ENCODE measurements at regions not wholly inside any gene's neighbourhood (a gene's known extent, or its start where the extent isn't known, plus 50 kb on each side); places are given as distances from the start of the nearest gene placed in this dataset.

DNA sequence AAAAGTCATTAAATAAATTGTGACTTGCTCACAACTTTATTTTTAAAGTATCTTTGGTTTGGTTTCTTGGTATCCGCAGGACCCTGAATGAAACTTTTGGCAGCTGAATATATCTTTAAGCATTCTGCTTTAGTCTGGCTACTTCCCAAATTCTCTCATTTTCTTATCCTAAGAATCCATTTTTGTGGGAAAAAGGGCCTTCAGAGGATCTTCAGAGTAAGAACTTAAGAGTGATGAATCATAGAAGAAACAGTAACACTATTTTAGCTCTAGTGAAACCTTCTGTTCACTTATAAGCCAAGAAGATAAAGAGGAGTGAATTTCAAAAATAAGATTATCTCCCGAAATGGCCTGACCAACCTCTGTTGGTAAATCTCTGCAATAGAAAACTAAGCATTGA, 540.6 kb upstream of the MAGEB18 start:
- Histone ChIP-seq H3K9me3 (ENCODE audit: low read depth) (no peaks in the 10 kb centered on the region), H3K27ac (no peak overlapping the region), H3K9ac (no peak overlapping the region), H3K79me2 (ENCODE audit: insufficient read depth) (no peaks in the 10 kb centered on the region), H3K4me1 (ENCODE audit: insufficient read depth) (no peaks in the 10 kb centered on the region), H3K4me3 (no peak overlapping the region), H4K20me1 (ENCODE audit: insufficient read depth) (no peaks in the 10 kb centered on the region), H3K27me3 (replicated peaks; ENCODE audit: insufficient read depth) (no peaks in the 10 kb centered on the region), H3K36me3 (ENCODE audit: low read depth) (no peaks in the 10 kb centered on the region), H3K9me2 (ENCODE audit: insufficient read depth) (no peaks in the 10 kb centered on the region), H3K4me2 (ENCODE audit: unreplicated experiment) (no peak overlapping the region), H3F3A (ENCODE audit: insufficient read depth) (no peaks in the 10 kb centered on the region), H2AFZ (no peak overlapping the region)
- TF ChIP-seq EZH2 (IDR thresholded peaks at IDR 0.05; ENCODE audit: insufficient read depth, poor library complexity, severe bottlenecking) (no peak), EZH2phosphoT487 (IDR thresholded peaks at IDR 0.05; ENCODE audit: insufficient read depth, low read depth) (no peak)
- in situ Hi-C loops (cut with MboI), result no loop called here
- 23 to 26% methylated on average over 2 of the region's 2 CpGs for WGBS, 2 experiments (ENCODE audit: low coverage in 1 of 2, low lambda C conversion rate in 2 of 2, missing lambda C conversion rate in 2 of 2)
- DNase-seq, result no peak

DNA sequence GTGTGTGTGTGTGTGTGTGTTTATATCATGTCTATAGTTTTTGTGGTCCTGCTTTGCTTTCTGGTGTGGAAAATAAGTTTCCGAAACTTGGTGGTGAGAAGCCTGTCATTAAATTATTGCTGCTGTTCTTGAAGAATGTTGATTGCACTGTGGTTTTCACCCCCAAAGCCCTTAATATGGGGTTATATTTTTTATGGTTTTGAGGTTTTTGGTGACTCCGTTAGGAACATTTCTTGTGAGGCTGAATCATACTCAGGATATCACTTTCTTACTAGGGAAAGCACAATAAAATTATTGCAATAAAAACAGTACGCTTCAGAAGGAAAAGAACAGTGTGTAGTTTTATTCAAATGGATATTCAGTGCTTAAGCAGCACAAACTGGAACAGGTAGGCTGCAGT, 539.1 kb upstream of the MAGEB18 start:
- Histone ChIP-seq H3F3A (ENCODE audit: insufficient read depth) (no peaks in the 10 kb centered on the region), H3K9ac (no peak overlapping the region), H3K4me2 (ENCODE audit: unreplicated experiment) (no peak overlapping the region), H3K9me2 (ENCODE audit: insufficient read depth) (no peaks in the 10 kb centered on the region), H3K27ac (no peak overlapping the region), H3K9me3 (ENCODE audit: low read depth) (no peaks in the 10 kb centered on the region), H2AFZ (no peak overlapping the region), H3K4me1 (ENCODE audit: insufficient read depth) (no peaks in the 10 kb centered on the region), H3K79me2 (ENCODE audit: insufficient read depth) (no peaks in the 10 kb centered on the region), H3K36me3 (ENCODE audit: low read depth) (no peaks in the 10 kb centered on the region), H3K4me3 (no peak overlapping the region), H3K27me3 (replicated peaks; ENCODE audit: insufficient read depth) (no peaks in the 10 kb centered on the region), H4K20me1 (ENCODE audit: insufficient read depth) (no peaks in the 10 kb centered on the region)
- in situ Hi-C loops (cut with MboI), result no loop called here
- 2 to 5% methylated on average over 3 of the region's 3 CpGs for WGBS, 2 experiments (ENCODE audit: low coverage in 1 of 2, low lambda C conversion rate in 2 of 2, missing lambda C conversion rate in 2 of 2)
- no peak for TF ChIP-seq EZH2 (IDR thresholded peaks at IDR 0.05; ENCODE audit: insufficient read depth, poor library complexity, severe bottlenecking)
- TF ChIP-seq EZH2phosphoT487 (IDR thresholded peaks at IDR 0.05; ENCODE audit: insufficient read depth, low read depth), result no peak
- DNase-seq, result no peak

DNA sequence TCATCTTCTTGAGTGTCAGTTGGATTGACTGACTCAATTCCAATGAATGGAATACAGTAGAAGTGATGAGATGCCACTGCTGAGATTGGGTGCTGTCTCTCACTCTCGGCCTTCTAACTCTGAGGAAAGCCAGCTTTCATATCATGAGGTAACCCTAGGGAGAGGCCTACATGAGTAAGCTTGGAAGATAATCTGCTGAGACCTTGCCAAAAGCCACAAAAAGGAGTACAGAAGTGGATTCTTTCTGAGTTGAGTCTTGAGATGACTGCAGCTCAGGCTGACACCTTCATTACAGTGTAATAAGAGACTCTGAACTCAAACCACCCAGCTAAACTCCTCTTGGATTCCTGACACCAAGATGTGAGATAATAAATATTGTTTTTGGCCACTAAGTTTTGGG, 537.4 kb upstream of the MAGEB18 start:
- Histone ChIP-seq H3K9me2 (ENCODE audit: insufficient read depth) (no peaks in the 10 kb centered on the region), H3K4me1 (ENCODE audit: insufficient read depth) (no peaks in the 10 kb centered on the region), H3K9me3 (ENCODE audit: low read depth) (no peaks in the 10 kb centered on the region), H3K36me3 (ENCODE audit: low read depth) (no peaks in the 10 kb centered on the region), H3K79me2 (ENCODE audit: insufficient read depth) (no peaks in the 10 kb centered on the region), H2AFZ (no peak overlapping the region), H3F3A (ENCODE audit: insufficient read depth) (no peaks in the 10 kb centered on the region), H3K9ac (no peak overlapping the region), H3K27ac (no peak overlapping the region), H3K27me3 (replicated peaks; ENCODE audit: insufficient read depth) (no peaks in the 10 kb centered on the region), H3K4me2 (ENCODE audit: unreplicated experiment) (no peak overlapping the region), H3K4me3 (no peak overlapping the region), H4K20me1 (ENCODE audit: insufficient read depth) (no peaks in the 10 kb centered on the region)
- WGBS, 2 experiments (ENCODE audit: low coverage in 1 of 2, low lambda C conversion rate in 2 of 2, missing lambda C conversion rate in 2 of 2), result 9 to 10% methylated on average over 1 of the region's 1 CpG
- TF ChIP-seq EZH2phosphoT487 (IDR thresholded peaks at IDR 0.05; ENCODE audit: insufficient read depth, low read depth) (no peak), EZH2 (IDR thresholded peaks at IDR 0.05; ENCODE audit: insufficient read depth, poor library complexity, severe bottlenecking) (no peak)
- no peak for DNase-seq
- in situ Hi-C loops (cut with MboI), result no loop called here

DNA sequence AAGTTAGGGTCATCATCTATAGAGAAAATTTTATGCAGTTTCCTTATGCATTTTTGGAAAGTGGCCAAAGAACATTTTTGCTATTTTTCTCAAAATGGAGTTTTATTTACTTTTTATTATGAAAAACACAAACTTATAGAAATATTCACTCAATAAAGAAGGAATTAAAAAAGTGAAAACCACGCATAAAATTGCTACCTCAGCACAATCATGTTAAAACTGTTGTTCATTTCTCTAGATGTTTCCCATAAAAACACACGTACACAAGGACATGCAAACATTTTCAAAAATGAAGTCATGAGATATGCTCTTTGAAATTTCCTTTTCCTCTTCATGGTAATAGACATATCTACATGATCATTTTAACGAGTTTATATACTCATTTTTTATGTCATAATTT, 536.8 kb upstream of the MAGEB18 start:
- Histone ChIP-seq H3K27ac (no peak overlapping the region), H3K9ac (no peak overlapping the region), H3K4me3 (no peak overlapping the region), H3K9me3 (ENCODE audit: low read depth) (no peaks in the 10 kb centered on the region), H3K4me1 (ENCODE audit: insufficient read depth) (no peaks in the 10 kb centered on the region), H3K4me2 (ENCODE audit: unreplicated experiment) (no peak overlapping the region), H4K20me1 (ENCODE audit: insufficient read depth) (no peaks in the 10 kb centered on the region), H3K9me2 (ENCODE audit: insufficient read depth) (no peaks in the 10 kb centered on the region), H3K27me3 (replicated peaks; ENCODE audit: insufficient read depth) (no peaks in the 10 kb centered on the region), H3K79me2 (ENCODE audit: insufficient read depth) (no peaks in the 10 kb centered on the region), H2AFZ (no peak overlapping the region), H3K36me3 (ENCODE audit: low read depth) (no peaks in the 10 kb centered on the region), H3F3A (ENCODE audit: insufficient read depth) (no peaks in the 10 kb centered on the region)
- in situ Hi-C loops (cut with MboI), result no loop called here
- TF ChIP-seq EZH2 (IDR thresholded peaks at IDR 0.05; ENCODE audit: insufficient read depth, poor library complexity, severe bottlenecking), result no peak
- no peak for TF ChIP-seq EZH2phosphoT487 (IDR thresholded peaks at IDR 0.05; ENCODE audit: insufficient read depth, low read depth)
- no peak for DNase-seq
- 10 to 18% methylated on average over 3 of the region's 3 CpGs for WGBS, 2 experiments (ENCODE audit: low coverage in 1 of 2, low lambda C conversion rate in 2 of 2, missing lambda C conversion rate in 2 of 2)

DNA sequence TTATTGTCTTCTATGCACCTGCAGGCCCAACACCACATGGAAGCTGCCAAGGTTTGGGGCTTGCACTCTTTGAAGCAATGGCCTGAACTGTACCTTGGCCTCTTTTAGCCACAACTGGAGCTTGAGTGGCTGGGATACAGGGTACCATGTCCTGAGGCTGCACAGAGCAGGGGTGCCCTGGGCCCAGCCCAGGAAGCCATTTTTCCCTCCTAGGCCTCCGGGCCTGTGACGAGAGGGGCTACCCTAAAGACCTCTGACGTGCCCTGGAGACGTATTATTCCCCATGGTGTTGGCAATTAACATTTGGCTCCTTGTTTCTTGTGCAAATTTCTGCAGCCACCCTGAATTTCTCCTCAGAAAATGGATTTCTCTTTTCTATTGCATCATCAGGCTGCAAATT, 519.9 kb upstream of the MAGEB18 start:
- no peaks in the 10 kb centered on the region for H3K27me3 ChIP-seq (replicated peaks; ENCODE audit: insufficient read depth)
- H3K4me2 ChIP-seq (ENCODE audit: unreplicated experiment), result no peak overlapping the region
- no peak overlapping the region for H3K27ac ChIP-seq
- no peaks in the 10 kb centered on the region for H3K9me3 ChIP-seq (ENCODE audit: low read depth)
- no peaks in the 10 kb centered on the region for H3F3A ChIP-seq (ENCODE audit: insufficient read depth)
- H3K36me3 ChIP-seq (ENCODE audit: low read depth), result no peaks in the 10 kb centered on the region
- DNase-seq, result no peak
- no peaks in the 10 kb centered on the region for H3K79me2 ChIP-seq (ENCODE audit: insufficient read depth)
- no peak overlapping the region for H3K4me3 ChIP-seq
- H4K20me1 ChIP-seq (ENCODE audit: insufficient read depth), result no peaks in the 10 kb centered on the region
- no peak overlapping the region for H2AFZ ChIP-seq
- H3K4me1 ChIP-seq (ENCODE audit: insufficient read depth), result no peaks in the 10 kb centered on the region
- H3K9ac ChIP-seq, result no peak overlapping the region
- 9 to 12% methylated on average over 4 of the region's 4 CpGs for WGBS, 2 experiments (ENCODE audit: low coverage in 1 of 2, low lambda C conversion rate in 2 of 2, missing lambda C conversion rate in 2 of 2)
- H3K9me2 ChIP-seq (ENCODE audit: insufficient read depth), result no peaks in the 10 kb centered on the region
- in situ Hi-C loops (cut with MboI), result no loop called here
- TF ChIP-seq EZH2phosphoT487 (IDR thresholded peaks at IDR 0.05; ENCODE audit: insufficient read depth, low read depth) (no peak), EZH2 (IDR thresholded peaks at IDR 0.05; ENCODE audit: insufficient read depth, poor library complexity, severe bottlenecking) (no peak)
